Liver (tissue), 8 donors: ENCODE measurements at regions not wholly inside any gene's neighbourhood (a gene's known extent, or its start where the extent isn't known, plus 50 kb on each side); places are given as distances from the start of the nearest gene placed in this dataset.

Source experiments
- DNase-seq: peaks from one replicate; pipeline ENCODE4 v3.0.0-alpha.2; 2017; ENCODE audit warnings: low spot score
- H3K27ac ChIP-seq, 2 donors: one replicate each; pipeline ENCODE4 v1.7.0; 2013; ENCODE audit warnings: inconsistent platforms in 2 of 2, low read length in 2 of 2, control low read depth in 1 of 2, low read depth in 1 of 2, mild to moderate bottlenecking in 1 of 2
- H3K27me3 ChIP-seq, 4 donors: one replicate each; pipeline versions ENCODE4 v1.6.1 to v1.7.0; 2013; ENCODE audit warnings: low read length in 3 of 4, inconsistent platforms in 1 of 4, mild to moderate bottlenecking in 1 of 4, moderate library complexity in 1 of 4; ENCODE audit not compliant: control insufficient read depth in 4 of 4, insufficient read depth in 4 of 4
- H3K36me3 ChIP-seq, 4 donors: one replicate each; pipeline versions ENCODE4 v1.6.1 to v1.7.0; 2013; ENCODE audit warnings: low read length in 3 of 4, mild to moderate bottlenecking in 3 of 4, low read depth in 1 of 4, moderate library complexity in 1 of 4; ENCODE audit not compliant: control insufficient read depth in 4 of 4, insufficient read depth in 3 of 4
- H3K4me1 ChIP-seq, 4 donors: one replicate each; pipeline versions ENCODE4 v1.6.1 to v1.7.0; 2013; ENCODE audit warnings: low read length in 3 of 4, mild to moderate bottlenecking in 3 of 4, moderate library complexity in 1 of 4; ENCODE audit not compliant: control insufficient read depth in 4 of 4, insufficient read depth in 4 of 4
- H3K4me3 ChIP-seq, 3 donors: one replicate each; pipeline versions ENCODE4 v1.6.1 to v1.7.0; 2013; ENCODE audit warnings: low read length in 3 of 3, control low read depth in 1 of 3, low read depth in 1 of 3, mild to moderate bottlenecking in 1 of 3
- H3K9ac ChIP-seq, 2 donors: one replicate each; pipeline ENCODE4 v1.7.0; 2013; ENCODE audit warnings: low read length in 2 of 2, mild to moderate bottlenecking in 2 of 2, moderate library complexity in 2 of 2, control low read depth in 1 of 2, low read depth in 1 of 2
- H3K9me3 ChIP-seq, 4 donors: one replicate each; pipeline versions ENCODE4 v1.6.1 to v1.7.0; 2013; ENCODE audit warnings: low read length in 3 of 4; ENCODE audit not compliant: control insufficient read depth in 4 of 4
- EGR1 ChIP-seq, 2 donors: IDR thresholded peaks; 2 replicates each; pipeline ENCODE4 v1.6.1; 2016 to 2018; ENCODE audit warnings: antibody characterized with exemption in 2 of 2, low read depth in 2 of 2
- GABPA ChIP-seq, 2 donors: IDR thresholded peaks in 1 of 2; conservative IDR thresholded peaks in 1 of 2; 2 replicates each; pipeline ENCODE4 v1.6.1; 2016; ENCODE audit warnings: antibody characterized with exemption in 2 of 2, mild to moderate bottlenecking in 1 of 2, moderate library complexity in 1 of 2
- HNF4A ChIP-seq, 2 donors: conservative IDR thresholded peaks; 2 replicates each; pipeline ENCODE4 v1.6.1; 2016; ENCODE audit warnings: antibody characterized with exemption in 2 of 2, mild to moderate bottlenecking in 2 of 2
- HNF4G ChIP-seq: IDR thresholded peaks from 2 replicates; pipeline ENCODE4 v1.6.1; 2016; ENCODE audit warnings: antibody characterized with exemption
- JUND ChIP-seq, 2 donors: IDR thresholded peaks; 2 replicates each; pipeline ENCODE4 v1.6.1; 2016; ENCODE audit warnings: antibody characterized with exemption in 2 of 2
- NR2F2 ChIP-seq: IDR thresholded peaks from 2 replicates; pipeline ENCODE4 v1.6.1; 2016; ENCODE audit warnings: antibody characterized with exemption
- RAD21 ChIP-seq, 2 donors: IDR thresholded peaks; 2 replicates each; pipeline ENCODE4 v1.6.1; 2016; ENCODE audit warnings: antibody characterized with exemption in 2 of 2, mild to moderate bottlenecking in 2 of 2
- RXRA ChIP-seq, 2 donors: IDR thresholded peaks; 2 replicates each; pipeline ENCODE4 v1.6.1; 2017 to 2018; ENCODE audit warnings: antibody characterized with exemption in 2 of 2, mild to moderate bottlenecking in 1 of 2
- TAF1 ChIP-seq: conservative IDR thresholded peaks from 2 replicates; pipeline ENCODE4 v1.6.1; 2016; ENCODE audit warnings: antibody characterized with exemption, mild to moderate bottlenecking
- WGBS: extraction: QIAGEN DNeasy Blood & Tissue Kit; methylation state at CpG from one replicate; pipeline ENCODE4 v1.1.7; 2013; 5-methylcytosine and 5-hydroxymethylcytosine counted together
- TF ChIP-seq, protein P1 (sequence below): IDR thresholded peaks from 2 replicates; pipeline ENCODE4 v1.6.1; 2016; ENCODE audit warnings: antibody characterized with exemption
- TF ChIP-seq, protein P2 (sequence below): IDR thresholded peaks from 2 replicates; pipeline ENCODE4 v1.6.1; 2016; ENCODE audit warnings: antibody characterized with exemption
- TF ChIP-seq, protein P3 (sequence below): IDR thresholded peaks from 2 replicates; pipeline ENCODE4 v1.6.1; 2016; ENCODE audit warnings: antibody characterized with exemption
- TF ChIP-seq, protein P4 (sequence below): fragments of 150-350 bp; IDR thresholded peaks from 2 replicates; pipeline ENCODE4 v1.5.1; 2017; ENCODE audit warnings: improper control_type of control experiment, low read depth, low read length; ENCODE audit not compliant: missing input control
- donor health status: healthy.
- donor health status: healthy.
- donor health status: healthy.
- donor health status: healthy.
- donor health status: healthy.

- Histone ChIP-seq H3K9ac (no peak overlapping the region), H3K4me3 (no peak overlapping the region), H3K36me3 (no peaks in the 10 kb centered on the region), H3K27me3 (peaks cover 0 to 2% (median 0%) of the 10 kb centered on the region in 4 donors), H3K27ac (no peak overlapping the region), H3K4me1 (no peaks in the 10 kb centered on the region), H3K9me3 (peaks cover 0 to 5% (median 0%) of the 10 kb centered on the region in 4 donors)
- DNase-seq, result no peak
- TF ChIP-seq, protein P1, sequence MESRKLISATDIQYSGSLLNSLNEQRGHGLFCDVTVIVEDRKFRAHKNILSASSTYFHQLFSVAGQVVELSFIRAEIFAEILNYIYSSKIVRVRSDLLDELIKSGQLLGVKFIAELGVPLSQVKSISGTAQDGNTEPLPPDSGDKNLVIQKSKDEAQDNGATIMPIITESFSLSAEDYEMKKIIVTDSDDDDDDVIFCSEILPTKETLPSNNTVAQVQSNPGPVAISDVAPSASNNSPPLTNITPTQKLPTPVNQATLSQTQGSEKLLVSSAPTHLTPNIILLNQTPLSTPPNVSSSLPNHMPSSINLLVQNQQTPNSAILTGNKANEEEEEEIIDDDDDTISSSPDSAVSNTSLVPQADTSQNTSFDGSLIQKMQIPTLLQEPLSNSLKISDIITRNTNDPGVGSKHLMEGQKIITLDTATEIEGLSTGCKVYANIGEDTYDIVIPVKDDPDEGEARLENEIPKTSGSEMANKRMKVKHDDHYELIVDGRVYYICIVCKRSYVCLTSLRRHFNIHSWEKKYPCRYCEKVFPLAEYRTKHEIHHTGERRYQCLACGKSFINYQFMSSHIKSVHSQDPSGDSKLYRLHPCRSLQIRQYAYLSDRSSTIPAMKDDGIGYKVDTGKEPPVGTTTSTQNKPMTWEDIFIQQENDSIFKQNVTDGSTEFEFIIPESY, result no peak
- 88% methylated on average over 2 of the region's 2 CpGs for WGBS
Measured at GRCh38 chr2:58480141-58480540, 239.0 kb upstream of the FANCL start.

GRCh38 chr2:58479535-58480140 lies 238.5 kb upstream of the FANCL start:
- DNase-seq, result no peak
- no peak overlapping the region for H3K9ac ChIP-seq
- peaks cover 0 to 2% (median 0%) of the 10 kb centered on the region in 4 donors for H3K27me3 ChIP-seq
- H3K9me3 ChIP-seq, result peaks cover 0 to 5% (median 0%) of the 10 kb centered on the region in 4 donors
- TF ChIP-seq, protein P2, sequence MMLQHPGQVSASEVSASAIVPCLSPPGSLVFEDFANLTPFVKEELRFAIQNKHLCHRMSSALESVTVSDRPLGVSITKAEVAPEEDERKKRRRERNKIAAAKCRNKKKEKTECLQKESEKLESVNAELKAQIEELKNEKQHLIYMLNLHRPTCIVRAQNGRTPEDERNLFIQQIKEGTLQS, result no peak
- TF ChIP-seq HNF4A (conservative IDR thresholded peaks at IDR 0.05), result no peak
- TF ChIP-seq, protein P3, sequence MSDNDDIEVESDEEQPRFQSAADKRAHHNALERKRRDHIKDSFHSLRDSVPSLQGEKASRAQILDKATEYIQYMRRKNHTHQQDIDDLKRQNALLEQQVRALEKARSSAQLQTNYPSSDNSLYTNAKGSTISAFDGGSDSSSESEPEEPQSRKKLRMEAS, result no peak
- TF ChIP-seq, protein P4, sequence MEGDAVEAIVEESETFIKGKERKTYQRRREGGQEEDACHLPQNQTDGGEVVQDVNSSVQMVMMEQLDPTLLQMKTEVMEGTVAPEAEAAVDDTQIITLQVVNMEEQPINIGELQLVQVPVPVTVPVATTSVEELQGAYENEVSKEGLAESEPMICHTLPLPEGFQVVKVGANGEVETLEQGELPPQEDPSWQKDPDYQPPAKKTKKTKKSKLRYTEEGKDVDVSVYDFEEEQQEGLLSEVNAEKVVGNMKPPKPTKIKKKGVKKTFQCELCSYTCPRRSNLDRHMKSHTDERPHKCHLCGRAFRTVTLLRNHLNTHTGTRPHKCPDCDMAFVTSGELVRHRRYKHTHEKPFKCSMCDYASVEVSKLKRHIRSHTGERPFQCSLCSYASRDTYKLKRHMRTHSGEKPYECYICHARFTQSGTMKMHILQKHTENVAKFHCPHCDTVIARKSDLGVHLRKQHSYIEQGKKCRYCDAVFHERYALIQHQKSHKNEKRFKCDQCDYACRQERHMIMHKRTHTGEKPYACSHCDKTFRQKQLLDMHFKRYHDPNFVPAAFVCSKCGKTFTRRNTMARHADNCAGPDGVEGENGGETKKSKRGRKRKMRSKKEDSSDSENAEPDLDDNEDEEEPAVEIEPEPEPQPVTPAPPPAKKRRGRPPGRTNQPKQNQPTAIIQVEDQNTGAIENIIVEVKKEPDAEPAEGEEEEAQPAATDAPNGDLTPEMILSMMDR, result no peak
- TF ChIP-seq TAF1, result no peak
- no peak for TF ChIP-seq JUND (IDR thresholded peaks at IDR 0.05)
- no peak for TF ChIP-seq RAD21 (IDR thresholded peaks at IDR 0.05)
- no peak for TF ChIP-seq RXRA (IDR thresholded peaks at IDR 0.05)
- no peak for TF ChIP-seq HNF4G
- no peak for TF ChIP-seq NR2F2
- no peak for TF ChIP-seq GABPA (IDR thresholded peaks at IDR 0.05 in 1 of 2, conservative IDR thresholded peaks at IDR 0.05 in 1 of 2)
- TF ChIP-seq EGR1 (IDR thresholded peaks at IDR 0.05; ENCODE audit: low read depth in 2 of 2), result no peak
- WGBS, result 59% methylated on average over 12 of the region's 12 CpGs
- H3K4me3 ChIP-seq, result no peak overlapping the region
- no peak overlapping the region for H3K27ac ChIP-seq
- no peaks in the 10 kb centered on the region for H3K36me3 ChIP-seq
- no peaks in the 10 kb centered on the region for H3K4me1 ChIP-seq

DNA sequence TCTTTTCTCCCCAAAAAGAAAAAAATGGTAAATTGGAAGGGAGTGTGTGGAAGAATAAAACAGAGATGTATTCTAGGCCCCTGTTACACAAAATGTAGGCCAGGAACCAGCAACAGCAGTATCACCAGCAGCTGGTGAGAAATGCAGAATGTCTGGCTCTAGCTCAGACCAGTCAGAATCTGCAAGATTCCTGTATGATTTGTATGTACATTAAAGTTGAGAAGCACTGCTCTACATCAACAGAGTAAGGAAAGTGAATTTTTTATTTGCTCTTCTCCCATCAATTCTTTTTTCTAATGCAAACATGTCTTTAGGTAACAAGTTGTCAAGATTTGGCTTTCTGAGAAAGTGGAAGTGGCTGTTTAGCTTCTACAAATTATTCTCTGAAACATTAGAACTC lies 235.4 kb upstream of the FANCL start:
- H3K4me3 ChIP-seq, result no peak overlapping the region
- TF ChIP-seq, protein P4, result no peak

More for the DNA sequence above, 235.4 kb upstream of the FANCL start:
- Histone ChIP-seq H3K27me3 (peaks cover 0 to 2% (median 0%) of the 10 kb centered on the region in 4 donors), H3K9ac (no peak overlapping the region), H3K4me1 (no peaks in the 10 kb centered on the region), H3K36me3 (no peaks in the 10 kb centered on the region), H3K9me3 (peaks cover 0 to 3% (median 0%) of the 10 kb centered on the region in 4 donors), H3K27ac (no peak overlapping the region)
- DNase-seq, result no peak
